ENCODE measurements at regions not wholly inside any gene's neighbourhood (a gene's known extent, or its start where the extent isn't known, plus 50 kb on each side); places are given as distances from the start of the nearest gene placed in this dataset.
A peak's percentile ranks its signal among the peaks of the same experiment; 100 is the strongest.

DNA sequence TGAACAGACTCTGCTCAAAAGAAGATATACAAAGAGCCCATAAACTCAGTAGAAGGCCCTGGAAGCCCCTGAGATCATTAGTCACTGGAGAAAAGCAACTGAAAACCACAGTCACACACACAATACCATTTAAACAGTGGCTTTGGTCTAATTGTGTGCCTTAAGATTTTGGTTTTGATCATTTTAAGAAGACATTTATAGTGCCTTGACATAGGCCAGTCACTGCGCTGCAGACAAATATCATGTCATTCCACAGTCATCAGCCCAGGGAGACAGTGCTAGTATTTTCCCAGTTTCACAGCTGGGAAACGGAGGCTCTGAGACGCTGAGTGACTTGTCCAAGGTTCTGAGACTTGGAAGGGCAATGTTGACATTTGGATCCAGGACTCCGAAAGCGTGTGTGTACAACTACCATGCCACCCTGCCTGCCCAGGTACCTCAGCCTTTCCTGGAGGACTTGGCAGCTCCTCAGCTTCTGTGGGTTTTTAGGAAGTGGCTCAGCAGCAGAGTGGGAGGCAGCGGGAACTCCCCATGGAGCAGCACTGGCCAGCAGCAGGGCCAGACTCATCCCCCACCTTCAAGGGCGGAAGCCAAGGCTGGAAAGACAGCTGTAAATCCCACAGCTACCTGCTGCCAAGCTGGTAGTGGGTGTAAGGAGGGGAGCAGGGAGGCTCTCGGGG is 173.9 kb downstream of the WDR11 start:
- Histone ChIP-seq H4K20me1 (replicated peaks; ENCODE audit: insufficient read depth) (no peaks in the 10 kb centered on the region), H3F3A (replicated peaks; ENCODE audit: low read depth) (no peaks in the 10 kb centered on the region), H3K27ac (ENCODE audit: low read depth) (no peak overlapping the region), H2AFZ (no peak overlapping the region; the same call in 1 of the 2 replicates), H3K36me3 (ENCODE audit: insufficient read depth) (no peaks in the 10 kb centered on the region), H3K9me2 (ENCODE audit: insufficient read depth) (no peaks in the 10 kb centered on the region; the same call in 1 of the 2 replicates), H3K79me2 (replicated peaks; ENCODE audit: insufficient read depth) (no peaks in the 10 kb centered on the region), H3K4me2 (no peak overlapping the region), H3K4me3 (no peak overlapping the region), H3K4me1 (ENCODE audit: insufficient read depth) (no peaks in the 10 kb centered on the region), H3K27me3 (ENCODE audit: insufficient read depth) (no peaks in the 10 kb centered on the region)
- H3K27me3 Mint-ChIP-seq (ENCODE audit: insufficient read depth, low read depth, poor library complexity) = peaks cover 2% of the 10 kb centered on the region
- no peaks in the 10 kb centered on the region for H3K4me1 Mint-ChIP-seq
- DNase-seq (ENCODE audit: low spot score) = no peak
- H3K36me3 Mint-ChIP-seq (ENCODE audit: low read depth) = no peaks in the 10 kb centered on the region
- ATAC-seq = no peak; the same call in 2 of the 3 replicates
- H3K4me3 Mint-ChIP-seq = no peak overlapping the region
- no peak for TF ChIP-seq EZH2 (IDR thresholded peaks at IDR 0.05; ENCODE audit: low read depth, unreplicated experiment)
- TF ChIP-seq CREB1 (CRISPR knock-in tag; IDR thresholded peaks at IDR 0.05; ENCODE audit: low read depth) = no peak
- no peak for TF ChIP-seq ZNF331 (CRISPR knock-in tag; IDR thresholded peaks at IDR 0.05; ENCODE audit: low read depth)
- TF ChIP-seq NANOG (IDR thresholded peaks at IDR 0.05; ENCODE audit: borderline replicate concordance) = no peak
- TF ChIP-seq, protein P1, sequence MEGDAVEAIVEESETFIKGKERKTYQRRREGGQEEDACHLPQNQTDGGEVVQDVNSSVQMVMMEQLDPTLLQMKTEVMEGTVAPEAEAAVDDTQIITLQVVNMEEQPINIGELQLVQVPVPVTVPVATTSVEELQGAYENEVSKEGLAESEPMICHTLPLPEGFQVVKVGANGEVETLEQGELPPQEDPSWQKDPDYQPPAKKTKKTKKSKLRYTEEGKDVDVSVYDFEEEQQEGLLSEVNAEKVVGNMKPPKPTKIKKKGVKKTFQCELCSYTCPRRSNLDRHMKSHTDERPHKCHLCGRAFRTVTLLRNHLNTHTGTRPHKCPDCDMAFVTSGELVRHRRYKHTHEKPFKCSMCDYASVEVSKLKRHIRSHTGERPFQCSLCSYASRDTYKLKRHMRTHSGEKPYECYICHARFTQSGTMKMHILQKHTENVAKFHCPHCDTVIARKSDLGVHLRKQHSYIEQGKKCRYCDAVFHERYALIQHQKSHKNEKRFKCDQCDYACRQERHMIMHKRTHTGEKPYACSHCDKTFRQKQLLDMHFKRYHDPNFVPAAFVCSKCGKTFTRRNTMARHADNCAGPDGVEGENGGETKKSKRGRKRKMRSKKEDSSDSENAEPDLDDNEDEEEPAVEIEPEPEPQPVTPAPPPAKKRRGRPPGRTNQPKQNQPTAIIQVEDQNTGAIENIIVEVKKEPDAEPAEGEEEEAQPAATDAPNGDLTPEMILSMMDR (conservative IDR thresholded peaks at IDR 0.05; ENCODE audit: low read depth in 2 of 2) = no peak
- TF ChIP-seq, protein P2, sequence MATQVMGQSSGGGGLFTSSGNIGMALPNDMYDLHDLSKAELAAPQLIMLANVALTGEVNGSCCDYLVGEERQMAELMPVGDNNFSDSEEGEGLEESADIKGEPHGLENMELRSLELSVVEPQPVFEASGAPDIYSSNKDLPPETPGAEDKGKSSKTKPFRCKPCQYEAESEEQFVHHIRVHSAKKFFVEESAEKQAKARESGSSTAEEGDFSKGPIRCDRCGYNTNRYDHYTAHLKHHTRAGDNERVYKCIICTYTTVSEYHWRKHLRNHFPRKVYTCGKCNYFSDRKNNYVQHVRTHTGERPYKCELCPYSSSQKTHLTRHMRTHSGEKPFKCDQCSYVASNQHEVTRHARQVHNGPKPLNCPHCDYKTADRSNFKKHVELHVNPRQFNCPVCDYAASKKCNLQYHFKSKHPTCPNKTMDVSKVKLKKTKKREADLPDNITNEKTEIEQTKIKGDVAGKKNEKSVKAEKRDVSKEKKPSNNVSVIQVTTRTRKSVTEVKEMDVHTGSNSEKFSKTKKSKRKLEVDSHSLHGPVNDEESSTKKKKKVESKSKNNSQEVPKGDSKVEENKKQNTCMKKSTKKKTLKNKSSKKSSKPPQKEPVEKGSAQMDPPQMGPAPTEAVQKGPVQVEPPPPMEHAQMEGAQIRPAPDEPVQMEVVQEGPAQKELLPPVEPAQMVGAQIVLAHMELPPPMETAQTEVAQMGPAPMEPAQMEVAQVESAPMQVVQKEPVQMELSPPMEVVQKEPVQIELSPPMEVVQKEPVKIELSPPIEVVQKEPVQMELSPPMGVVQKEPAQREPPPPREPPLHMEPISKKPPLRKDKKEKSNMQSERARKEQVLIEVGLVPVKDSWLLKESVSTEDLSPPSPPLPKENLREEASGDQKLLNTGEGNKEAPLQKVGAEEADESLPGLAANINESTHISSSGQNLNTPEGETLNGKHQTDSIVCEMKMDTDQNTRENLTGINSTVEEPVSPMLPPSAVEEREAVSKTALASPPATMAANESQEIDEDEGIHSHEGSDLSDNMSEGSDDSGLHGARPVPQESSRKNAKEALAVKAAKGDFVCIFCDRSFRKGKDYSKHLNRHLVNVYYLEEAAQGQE (IDR thresholded peaks at IDR 0.05; ENCODE audit: unreplicated experiment) = peak; percentile 13
- TF ChIP-seq, protein P3, sequence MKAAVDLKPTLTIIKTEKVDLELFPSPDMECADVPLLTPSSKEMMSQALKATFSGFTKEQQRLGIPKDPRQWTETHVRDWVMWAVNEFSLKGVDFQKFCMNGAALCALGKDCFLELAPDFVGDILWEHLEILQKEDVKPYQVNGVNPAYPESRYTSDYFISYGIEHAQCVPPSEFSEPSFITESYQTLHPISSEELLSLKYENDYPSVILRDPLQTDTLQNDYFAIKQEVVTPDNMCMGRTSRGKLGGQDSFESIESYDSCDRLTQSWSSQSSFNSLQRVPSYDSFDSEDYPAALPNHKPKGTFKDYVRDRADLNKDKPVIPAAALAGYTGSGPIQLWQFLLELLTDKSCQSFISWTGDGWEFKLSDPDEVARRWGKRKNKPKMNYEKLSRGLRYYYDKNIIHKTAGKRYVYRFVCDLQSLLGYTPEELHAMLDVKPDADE (IDR thresholded peaks at IDR 0.05) = no peak
- no peaks in the 10 kb centered on the region for H3K9me3 Mint-ChIP-seq
- no peak overlapping the region for H3K27ac Mint-ChIP-seq

DNA sequence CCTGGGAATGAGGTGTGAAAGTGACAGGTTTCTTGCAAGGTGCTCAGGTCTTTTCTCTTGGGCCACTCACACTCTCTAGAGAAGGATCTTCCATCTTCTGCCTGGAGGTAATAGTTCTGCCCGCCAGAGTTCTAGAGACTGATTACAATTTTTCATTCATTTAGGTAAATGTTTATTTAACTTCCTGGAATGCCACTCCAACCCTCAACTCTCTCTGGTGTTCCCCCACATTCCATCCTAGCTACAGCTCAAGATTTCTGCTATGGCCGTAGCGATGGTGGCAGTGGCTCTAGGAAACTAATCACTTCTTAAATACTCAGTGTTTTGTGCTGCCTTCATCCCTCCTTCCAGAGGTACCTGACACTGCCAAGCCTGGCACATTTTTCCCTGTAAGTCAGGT is 174.6 kb downstream of the WDR11 start:
- Mint-ChIP-seq H3K27ac (no peak overlapping the region), H3K9me3 (no peaks in the 10 kb centered on the region), H3K36me3 (ENCODE audit: low read depth) (no peaks in the 10 kb centered on the region), H3K4me3 (no peak overlapping the region), H3K4me1 (no peaks in the 10 kb centered on the region), H3K27me3 (ENCODE audit: insufficient read depth, low read depth, poor library complexity) (peaks cover 2% of the 10 kb centered on the region)
- no peak for DNase-seq (ENCODE audit: low spot score)
- H3K27ac ChIP-seq (ENCODE audit: low read depth) = no peak overlapping the region
- no peaks in the 10 kb centered on the region for H3K27me3 ChIP-seq (ENCODE audit: insufficient read depth)
- no peaks in the 10 kb centered on the region for H3F3A ChIP-seq (replicated peaks; ENCODE audit: low read depth)
- H3K4me2 ChIP-seq = no peak overlapping the region
- no peaks in the 10 kb centered on the region for H3K36me3 ChIP-seq (ENCODE audit: insufficient read depth)
- H3K4me3 ChIP-seq = no peak overlapping the region
- no peaks in the 10 kb centered on the region for H3K79me2 ChIP-seq (replicated peaks; ENCODE audit: insufficient read depth)
- H3K4me1 ChIP-seq (ENCODE audit: insufficient read depth) = no peaks in the 10 kb centered on the region
- H3K9me2 ChIP-seq (ENCODE audit: insufficient read depth) = no peaks in the 10 kb centered on the region; the same call in 1 of the 2 replicates
- no peak for ATAC-seq
- H2AFZ ChIP-seq = no peak overlapping the region; the same call in 1 of the 2 replicates
- H4K20me1 ChIP-seq (replicated peaks; ENCODE audit: insufficient read depth) = no peaks in the 10 kb centered on the region
- TF ChIP-seq NANOG (IDR thresholded peaks at IDR 0.05; ENCODE audit: borderline replicate concordance) (no peak), EZH2 (IDR thresholded peaks at IDR 0.05; ENCODE audit: low read depth, unreplicated experiment) (no peak), JUNB (IDR thresholded peaks at IDR 0.05; ENCODE audit: unreplicated experiment) (no peak)
- TF ChIP-seq, protein P1 (conservative IDR thresholded peaks at IDR 0.05; ENCODE audit: low read depth in 2 of 2) = no peak
- TF ChIP-seq, protein P2 (IDR thresholded peaks at IDR 0.05; ENCODE audit: unreplicated experiment) = no peak

Data from GM23338 (cell line).